ENCODE measurements at regions not wholly inside any gene's neighbourhood (a gene's known extent, or its start where the extent isn't known, plus 50 kb on each side); places are given as distances from the start of the nearest gene placed in this dataset.

GRCh38 chr6:144695858-144696533 is 410.9 kb downstream of the UTRN start:
- DNase-seq: no peak

DNA sequence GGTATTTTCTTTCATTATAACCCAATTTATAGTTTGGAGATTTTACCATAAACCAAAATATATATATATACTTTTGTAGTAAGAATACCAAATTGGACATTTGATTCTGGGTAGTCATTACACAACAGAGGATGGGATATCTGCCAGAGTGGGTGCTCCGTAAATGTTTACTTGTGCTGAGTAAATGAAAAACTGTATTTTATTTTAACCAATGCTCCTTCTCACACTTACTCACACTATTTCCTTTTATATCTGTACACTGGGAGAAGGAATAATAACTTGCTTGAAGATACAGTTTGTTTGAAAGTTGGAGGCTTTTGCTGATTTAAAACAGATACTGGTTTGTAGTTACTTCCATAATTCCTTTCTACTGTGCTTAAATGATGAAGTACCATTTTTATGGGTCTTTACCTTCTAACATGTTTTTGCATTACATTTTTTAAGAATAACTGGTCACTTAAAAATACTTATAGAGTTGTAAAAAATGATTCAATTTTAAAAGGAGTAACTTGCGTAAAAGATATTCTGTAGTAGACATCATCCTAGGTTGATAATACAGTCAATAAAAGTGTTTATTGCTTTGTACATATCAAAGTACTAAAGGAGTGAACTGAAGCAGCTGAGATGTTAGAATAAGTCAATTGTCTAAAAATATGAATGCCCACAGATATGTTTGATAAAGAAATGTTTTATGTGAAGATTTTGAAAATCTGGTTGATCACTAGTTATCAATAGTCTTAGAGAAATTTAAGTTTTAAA is 411.7 kb downstream of the UTRN start:
- DNase-seq: no peak

GRCh38 chr6:144697369-144697760 is 412.2 kb downstream of the UTRN start:
- DNase-seq: no peak

- no peak for DNase-seq
Observed at GRCh38 chr6:144697801-144698200, 412.7 kb downstream of the UTRN start.

- DNase-seq: no peak
Observed at GRCh38 chr6:144702781-144703180, 417.6 kb downstream of the UTRN start.

DNA sequence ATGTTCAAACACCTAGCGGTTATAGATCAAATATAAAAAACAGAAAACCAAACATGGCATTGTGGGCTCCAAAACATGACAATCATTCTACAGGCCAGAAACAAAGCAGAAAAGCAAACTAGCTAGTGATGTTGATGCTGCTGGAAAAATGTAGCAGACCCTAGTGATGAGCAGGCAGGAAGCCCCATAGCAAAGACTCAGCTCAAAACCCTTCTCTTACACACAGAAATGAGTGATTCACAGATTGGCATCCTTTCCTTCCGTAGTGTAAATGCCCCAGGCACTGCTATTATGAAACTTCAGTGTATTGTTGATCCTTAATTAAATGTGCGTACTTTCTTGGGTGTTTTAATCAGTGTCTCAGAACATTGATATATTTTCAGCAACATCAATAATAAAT is 425.1 kb downstream of the UTRN start:
- DNase-seq: no peak

GRCh38 chr6:144711661-144712060 is 426.5 kb downstream of the UTRN start:
- no peak for DNase-seq

GRCh38 chr6:144712541-144712940 is 427.4 kb downstream of the UTRN start:
- DNase-seq: no peak

DNA sequence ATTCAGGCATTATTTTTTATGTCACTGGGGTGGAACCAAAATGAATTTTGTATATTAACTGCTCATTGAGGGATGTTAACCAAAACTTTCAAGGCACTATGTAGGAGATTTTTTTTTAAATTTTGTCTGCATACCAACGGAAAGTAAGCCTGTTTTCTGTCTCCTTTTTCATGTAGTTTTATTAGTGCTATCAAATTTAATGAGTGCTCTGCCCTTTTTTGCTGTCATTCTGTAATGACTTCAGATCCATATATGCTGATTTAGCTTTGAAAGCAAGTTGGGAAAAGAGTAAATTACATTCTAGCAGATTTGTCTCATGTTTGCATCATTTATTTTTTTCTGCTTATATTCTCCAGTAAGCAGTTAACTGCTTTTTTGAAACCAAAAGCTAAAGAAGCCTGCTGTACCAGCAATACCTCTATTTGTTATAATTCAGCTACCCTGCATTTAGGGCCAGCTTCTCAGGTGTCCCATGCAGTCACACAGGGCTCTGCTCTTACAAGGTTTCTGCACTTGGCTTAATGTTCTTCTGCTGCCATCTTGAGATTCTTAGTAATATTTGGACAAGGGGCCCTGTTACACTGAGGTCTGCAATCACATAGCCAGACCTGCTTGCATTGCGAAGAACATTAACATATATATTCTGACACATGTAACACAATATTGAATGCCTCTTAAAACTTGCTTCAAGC is 429.0 kb downstream of the UTRN start:
- DNase-seq: no peak

- no peak for DNase-seq
Observed at GRCh38 chr6:144715344-144715743, 430.2 kb downstream of the UTRN start.

DNA sequence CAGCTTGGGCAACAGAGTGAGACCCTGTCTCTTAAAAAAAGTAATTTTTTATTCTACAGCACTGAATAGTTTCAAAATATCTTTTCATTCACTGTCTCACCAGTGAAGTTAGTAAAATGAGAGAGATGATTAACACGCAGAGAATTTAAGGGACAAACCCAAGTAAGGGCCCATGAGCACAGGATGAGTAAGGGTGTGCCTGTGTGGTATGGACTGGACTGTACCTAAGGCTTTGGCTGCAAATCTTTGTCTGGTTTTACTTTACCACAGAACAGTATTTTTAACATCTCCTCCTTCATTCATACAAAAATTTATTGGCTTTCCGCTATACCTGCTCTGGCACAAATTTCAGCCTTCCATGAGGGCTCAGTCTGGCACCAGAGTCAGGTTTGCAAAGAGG is 433.3 kb downstream of the UTRN start:
- no peak for DNase-seq

DNA sequence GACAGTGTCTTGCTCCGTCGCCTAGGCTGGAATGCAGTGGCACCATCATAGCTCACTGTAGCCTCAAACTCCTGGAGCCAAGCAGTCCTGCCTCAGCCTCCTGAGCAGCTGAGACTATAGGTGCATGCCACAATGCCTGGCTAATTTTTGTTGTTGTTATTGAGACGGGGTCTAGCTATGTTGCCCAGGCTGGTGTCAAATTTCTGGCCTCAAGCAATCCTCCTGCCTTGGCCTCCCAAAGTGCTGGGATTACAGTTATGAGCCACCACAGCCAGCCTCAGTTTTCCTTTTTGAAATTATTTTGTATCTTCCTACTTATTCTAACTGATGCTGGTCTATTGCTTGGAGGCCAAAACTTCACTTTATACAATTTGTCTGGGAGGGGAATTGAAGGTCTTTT is 436.1 kb downstream of the UTRN start:
- no peak for DNase-seq

- DNase-seq: no peak
Observed at GRCh38 chr6:144722154-144722737, 437.1 kb downstream of the UTRN start.

DNA sequence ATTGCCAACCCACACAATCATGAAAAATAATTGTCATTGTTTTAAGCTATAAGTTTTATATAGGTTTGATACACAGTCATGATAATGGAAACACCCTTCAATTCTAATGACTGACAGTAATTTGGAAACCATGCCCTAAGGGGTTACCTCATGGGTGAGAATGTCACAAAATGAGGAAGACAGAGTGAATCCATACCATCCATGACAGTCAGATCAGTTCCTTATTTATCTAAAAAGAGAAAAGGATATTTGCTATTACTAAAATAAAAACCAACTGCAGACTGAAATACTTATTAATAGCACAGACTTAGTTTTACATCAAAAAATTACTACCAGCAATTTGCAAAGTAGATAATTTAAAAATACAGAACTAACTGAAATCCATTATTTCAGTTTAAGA is 437.8 kb downstream of the UTRN start:
- no peak for DNase-seq

GRCh38 chr6:144723431-144723830 is 438.3 kb downstream of the UTRN start:
- DNase-seq: no peak

GRCh38 chr6:144724818-144725217 is 439.7 kb downstream of the UTRN start:
- no peak for DNase-seq

- DNase-seq: no peak
Observed at GRCh38 chr6:144725736-144726522, 440.8 kb downstream of the UTRN start.

DNA sequence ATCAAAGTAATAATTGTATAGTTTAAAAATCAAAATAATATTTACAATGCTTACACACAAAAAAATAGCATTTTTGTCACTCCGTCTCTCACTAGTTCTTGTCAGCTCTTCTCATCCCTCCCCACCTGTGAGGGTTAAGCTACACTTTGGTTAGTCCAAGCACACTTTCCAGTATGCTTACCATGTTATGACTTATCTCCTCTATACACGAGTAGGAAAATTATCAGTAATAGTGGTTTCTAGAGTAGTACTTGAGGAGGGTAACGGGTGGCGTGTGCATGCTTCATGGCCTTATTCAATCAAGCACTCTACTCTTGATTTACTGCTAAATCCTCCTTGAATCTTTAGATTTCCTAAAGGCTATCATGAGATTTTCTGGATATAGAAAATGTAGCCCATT is 443.7 kb downstream of the UTRN start:
- no peak for DNase-seq

- DNase-seq: no peak
Observed at GRCh38 chr6:144729502-144729901, 444.4 kb downstream of the UTRN start.

GRCh38 chr6:144730088-144730645 is 445.0 kb downstream of the UTRN start:
- peak; percentile 8 for DNase-seq

DNA sequence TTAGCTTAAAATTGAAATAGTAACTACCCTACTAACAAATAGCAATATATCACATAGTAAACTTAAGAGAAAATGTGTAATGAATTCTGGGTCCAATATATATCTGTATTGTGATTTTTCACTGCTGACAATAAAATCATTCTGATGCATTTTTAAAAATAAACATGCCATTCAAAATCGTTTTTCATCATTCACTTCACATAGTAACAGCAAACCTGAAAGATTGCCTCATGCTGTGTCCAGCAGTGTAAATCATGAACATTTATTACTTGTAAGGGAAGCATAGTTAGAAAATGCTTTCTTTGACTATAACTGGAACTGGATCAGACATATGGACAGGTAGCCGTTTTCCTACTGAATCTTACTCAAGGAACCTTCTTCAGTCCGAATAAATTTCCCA is 446.1 kb downstream of the UTRN start:
- DNase-seq: no peak

- DNase-seq: no peak
Observed at GRCh38 chr6:144736763-144737162, 451.6 kb downstream of the UTRN start.

DNA sequence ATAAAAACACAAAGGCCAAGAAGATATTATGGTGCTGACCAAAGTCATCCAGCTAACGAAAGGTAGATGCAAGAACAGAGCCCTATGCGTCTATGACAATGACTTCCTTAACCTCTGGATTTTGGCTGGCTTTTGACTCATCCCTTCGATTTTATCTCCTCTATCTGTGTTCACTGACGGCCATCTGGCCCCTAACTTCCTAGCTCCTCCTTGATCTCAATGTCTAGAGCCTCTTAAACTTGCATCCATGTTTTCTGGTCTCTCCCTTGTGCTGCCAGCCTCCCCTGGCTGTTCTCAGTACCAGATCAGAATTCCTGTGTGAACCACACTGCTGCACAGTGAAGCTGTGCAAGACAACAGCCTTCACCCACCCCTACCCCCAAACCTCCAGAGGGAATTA is 452.9 kb downstream of the UTRN start:
- no peak for DNase-seq
